ENCODE measurements at regions not wholly inside any gene's neighbourhood (a gene's known extent, or its start where the extent isn't known, plus 50 kb on each side); places are given as distances from the start of the nearest gene placed in this dataset.
A peak's percentile ranks its signal among the peaks of the same experiment; 100 is the strongest.

- peak; percentile 17 for DNase-seq (ENCODE audit: low read depth)
These were observed 50.5 kb upstream of the COBL start for GRCh38 chr7:51366930-51367613.
